MCF 10A (cell line): ENCODE measurements at regions not wholly inside any gene's neighbourhood (a gene's known extent, or its start where the extent isn't known, plus 50 kb on each side); places are given as distances from the start of the nearest gene placed in this dataset.

Experiments
- BruUV-seq: library from RNA; stranded (reverse); fragments of 400-500 nt; replicated peaks from 2 replicates; lab custom pipeline; 2021; lab: Mats Ljungman, UMichigan
- CTCF ChIA-PET: fragments of 300-600 bp; sonication (Branson Sonifier 250); formaldehyde crosslinking; extraction: SDS; loops from one replicate; lab custom pipeline; 2021; ENCODE audit warnings: antibody characterized with exemption, inconsistent platforms; lab: Yijun Ruan, JAX
- POLR2A ChIA-PET: fragments of 300-600, 350-650 bp; sonication (Branson Sonifier 250); formaldehyde crosslinking; extraction: SDS; loops from one replicate; lab custom pipeline; 2020; ENCODE audit warnings: antibody characterized with exemption, inconsistent platforms; lab: Yijun Ruan, JAX
- DNase-seq: peaks from one replicate; pipeline ENCODE4 v3.0.0-alpha.2; 2018; ENCODE audit not compliant: unreplicated experiment
- H3K27ac Mint-ChIP-seq: one replicate; pipeline ENCODE4 v1.8.0; 2022; ENCODE audit warnings: mild to moderate bottlenecking, low read depth, mixed read lengths; ENCODE audit not compliant: unreplicated experiment
- H3K27me3 Mint-ChIP-seq: one replicate; pipeline ENCODE4 v1.8.0; 2022; ENCODE audit warnings: mixed read lengths; ENCODE audit not compliant: insufficient read depth, unreplicated experiment
- H3K36me3 Mint-ChIP-seq: one replicate; pipeline ENCODE4 v1.8.0; 2022; ENCODE audit warnings: mild to moderate bottlenecking, moderate library complexity, mixed read lengths; ENCODE audit not compliant: insufficient read depth, unreplicated experiment
- H3K4me1 Mint-ChIP-seq: one replicate; pipeline ENCODE4 v1.8.0; 2022; ENCODE audit warnings: mixed read lengths; ENCODE audit not compliant: insufficient read depth, unreplicated experiment
- H3K4me3 Mint-ChIP-seq: one replicate; pipeline ENCODE4 v1.8.0; 2022; ENCODE audit warnings: mild to moderate bottlenecking, moderate library complexity, mixed read lengths; ENCODE audit not compliant: unreplicated experiment
- H3K9me3 Mint-ChIP-seq: one replicate; pipeline ENCODE4 v1.8.0; 2022; ENCODE audit warnings: mixed read lengths; ENCODE audit not compliant: unreplicated experiment
- CTCF ChIP-seq: fragments of 200-600 bp; IDR thresholded peaks from one replicate; pipeline ENCODE4 v1.8.0; 2022; ENCODE audit warnings: antibody characterized with exemption, mild to moderate bottlenecking; ENCODE audit not compliant: unreplicated experiment
- intact Hi-C: fragments of 100-400 bp; cut with micrococcal nuclease; formaldehyde crosslinking; loops from 2 replicates; pipeline ENCODE4 v1.14.1; 2022

GRCh38 chr2:8489221-8489620, 192.6 kb upstream of the ID2 start:
- POLR2A ChIA-PET = no interaction called here
- no peaks in the 10 kb centered on the region for H3K27me3 Mint-ChIP-seq
- no peaks in the 10 kb centered on the region for H3K4me1 Mint-ChIP-seq
- no peaks in the 10 kb centered on the region for H3K36me3 Mint-ChIP-seq
- CTCF ChIA-PET = interaction anchor here (0.9 kb wide), 1 partner anchor 18 kb away, joined by 3 read pairs; no protein-coding TSS in a partner anchor
- no peak overlapping the region for H3K4me3 Mint-ChIP-seq
- intact Hi-C loops = no loop called here
- DNase-seq = no peak
- BruUV-seq = no TSS peak
- H3K9me3 Mint-ChIP-seq = no peaks in the 10 kb centered on the region
- H3K27ac Mint-ChIP-seq = no peak overlapping the region
- no peak for TF ChIP-seq CTCF

- TF ChIP-seq CTCF = no peak
- H3K27ac Mint-ChIP-seq = no peak overlapping the region
- no peak for DNase-seq
- no peaks in the 10 kb centered on the region for H3K27me3 Mint-ChIP-seq
- ChIA-PET CTCF (interaction anchor here (0.6 to 0.9 kb wide), 3 partner anchors 11 to 99 kb away, joined by 3 read pairs; no protein-coding TSS in a partner anchor), POLR2A (no interaction called here)
- intact Hi-C loops = no loop called here
- no TSS peak for BruUV-seq
- H3K4me3 Mint-ChIP-seq = no peak overlapping the region
- no peaks in the 10 kb centered on the region for H3K4me1 Mint-ChIP-seq
- H3K36me3 Mint-ChIP-seq = no peaks in the 10 kb centered on the region
- no peaks in the 10 kb centered on the region for H3K9me3 Mint-ChIP-seq
Observed at GRCh38 chr2:8489751-8490150, 192.1 kb upstream of the ID2 start.

- intact Hi-C loops = no loop called here
- no peaks in the 10 kb centered on the region for H3K36me3 Mint-ChIP-seq
- no peaks in the 10 kb centered on the region for H3K27me3 Mint-ChIP-seq
- no peaks in the 10 kb centered on the region for H3K9me3 Mint-ChIP-seq
- H3K4me3 Mint-ChIP-seq = no peak overlapping the region
- BruUV-seq = no TSS peak
- ChIA-PET POLR2A (no interaction called here), CTCF (interaction anchor here (0.6 kb wide), 2 partner anchors 12 to 99 kb away, joined by 3 read pairs; no protein-coding TSS in a partner anchor)
- DNase-seq = no peak
- H3K4me1 Mint-ChIP-seq = no peaks in the 10 kb centered on the region
- no peak overlapping the region for H3K27ac Mint-ChIP-seq
- no peak for TF ChIP-seq CTCF
Observed at GRCh38 chr2:8490166-8490721, 191.6 kb upstream of the ID2 start.

GRCh38 chr2:8491296-8492027, 190.4 kb upstream of the ID2 start:
- Mint-ChIP-seq H3K4me1 (no peaks in the 10 kb centered on the region), H3K27me3 (no peaks in the 10 kb centered on the region), H3K27ac (no peak overlapping the region), H3K9me3 (no peaks in the 10 kb centered on the region), H3K36me3 (no peaks in the 10 kb centered on the region), H3K4me3 (no peak overlapping the region)
- no TSS peak for BruUV-seq
- no peak for TF ChIP-seq CTCF
- ChIA-PET CTCF (interaction anchor here (0.7 kb wide), 2 partner anchors 319 to 396 kb away, joined by 3 read pairs; no protein-coding TSS in a partner anchor), POLR2A (no interaction called here)
- DNase-seq = no peak
- intact Hi-C loops = no loop called here
